ENCODE measurements at regions not wholly inside any gene's neighbourhood (a gene's known extent, or its start where the extent isn't known, plus 50 kb on each side); places are given as distances from the start of the nearest gene placed in this dataset.

DNA sequence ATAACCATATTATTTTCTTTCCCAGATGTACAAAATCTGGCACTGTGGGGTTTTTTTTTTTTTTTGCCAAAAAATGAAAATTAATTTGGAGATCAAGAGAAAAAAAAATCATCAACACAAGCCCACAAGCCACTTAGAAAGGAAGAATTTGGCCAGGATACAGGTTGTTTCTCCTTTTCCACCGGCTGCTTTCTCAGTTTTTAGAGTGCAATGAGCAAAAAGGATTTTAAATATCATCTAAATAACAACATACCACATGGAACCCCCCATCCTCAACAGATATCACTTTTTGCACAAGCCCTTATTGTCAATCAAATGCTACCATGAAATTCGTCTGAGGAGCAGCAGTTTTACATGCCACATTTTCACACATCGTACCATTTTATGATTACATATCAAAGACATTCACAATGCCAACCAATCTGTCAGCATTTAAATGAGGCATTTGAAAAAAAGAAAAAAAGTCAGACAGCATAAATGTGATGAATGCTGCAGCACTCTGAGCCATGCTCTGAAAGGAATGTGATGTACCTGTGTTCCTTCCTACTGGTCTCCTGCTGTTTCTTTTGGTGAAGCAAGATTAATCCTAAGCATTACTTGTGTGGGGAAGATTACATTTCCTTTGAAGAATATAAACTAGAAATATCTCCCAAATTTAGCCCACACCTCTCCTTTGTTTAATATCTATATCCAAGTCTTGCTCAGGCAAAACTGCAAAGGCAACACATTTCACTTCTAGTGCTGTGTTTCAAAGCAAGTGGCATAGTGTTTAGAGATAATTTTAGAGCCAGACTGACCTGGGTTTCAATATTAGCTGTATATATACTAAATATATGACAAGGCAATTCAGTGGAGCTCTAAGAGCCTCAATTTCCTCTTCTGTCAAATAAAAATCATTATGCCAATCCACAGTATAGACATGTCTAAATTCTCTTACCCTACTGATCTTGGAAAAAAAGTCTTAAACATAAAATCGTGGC is 391.3 kb downstream of the CMPK2 start (continued):
- TF ChIP-seq EP300 (IDR thresholded peaks at IDR 0.05; ENCODE audit: borderline replicate concordance in 1 of 2, low read depth in 1 of 2, low read length in 1 of 2): no peak
- TF ChIP-seq, protein P1, sequence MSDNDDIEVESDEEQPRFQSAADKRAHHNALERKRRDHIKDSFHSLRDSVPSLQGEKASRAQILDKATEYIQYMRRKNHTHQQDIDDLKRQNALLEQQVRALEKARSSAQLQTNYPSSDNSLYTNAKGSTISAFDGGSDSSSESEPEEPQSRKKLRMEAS (IDR thresholded peaks at IDR 0.05; ENCODE audit: low read depth): no peak
- TF ChIP-seq RCOR1 (IDR thresholded peaks at IDR 0.05; ENCODE audit: low read length): no peak
- TF ChIP-seq FOXM1 (IDR thresholded peaks at IDR 0.05; ENCODE audit: low read depth): no peak
- no peak for TF ChIP-seq TEAD4 (IDR thresholded peaks at IDR 0.05; ENCODE audit: borderline replicate concordance, insufficient read depth)

DNA sequence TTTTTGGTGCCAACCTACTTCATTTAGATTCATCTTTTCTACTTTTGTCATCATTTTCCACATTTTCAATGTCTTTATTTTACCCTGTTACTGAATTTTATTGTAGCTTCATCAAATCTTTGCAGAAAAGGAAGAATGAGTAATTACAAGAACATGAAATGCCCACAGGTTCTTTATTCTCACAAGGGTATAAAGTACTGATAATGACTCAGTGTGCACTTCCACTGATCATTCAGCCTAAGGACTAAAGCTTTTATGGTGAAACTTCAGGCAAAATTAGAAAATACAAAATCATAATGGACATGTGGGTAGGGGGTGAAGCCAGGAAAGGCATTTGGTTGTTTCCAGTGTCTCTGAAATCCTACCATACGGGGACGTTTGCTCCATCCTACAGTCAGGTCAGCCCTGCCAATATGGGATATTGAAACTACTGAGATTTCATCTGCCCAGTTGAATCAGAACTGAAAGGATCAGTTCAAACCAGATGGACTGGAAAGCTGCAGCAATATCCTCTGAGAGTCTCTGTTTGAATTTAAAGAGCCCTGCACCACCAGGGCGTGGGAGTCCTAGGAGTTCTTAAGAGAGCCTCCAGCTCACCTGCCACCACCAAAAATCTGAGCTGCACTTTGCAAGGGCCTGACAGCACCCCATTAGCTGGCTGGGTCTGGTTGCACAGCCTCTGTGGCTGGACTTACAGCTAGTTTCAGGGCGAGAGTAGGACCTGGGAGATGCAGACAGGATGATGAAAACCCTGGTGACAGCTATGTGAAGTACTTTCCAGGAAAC is 390.4 kb downstream of the CMPK2 start:
- 36% methylated on average over 4 of the region's 4 CpGs for WGBS (ENCODE audit: low lambda C conversion rate)
- POLR2A ChIA-PET: no interaction called here

DNA sequence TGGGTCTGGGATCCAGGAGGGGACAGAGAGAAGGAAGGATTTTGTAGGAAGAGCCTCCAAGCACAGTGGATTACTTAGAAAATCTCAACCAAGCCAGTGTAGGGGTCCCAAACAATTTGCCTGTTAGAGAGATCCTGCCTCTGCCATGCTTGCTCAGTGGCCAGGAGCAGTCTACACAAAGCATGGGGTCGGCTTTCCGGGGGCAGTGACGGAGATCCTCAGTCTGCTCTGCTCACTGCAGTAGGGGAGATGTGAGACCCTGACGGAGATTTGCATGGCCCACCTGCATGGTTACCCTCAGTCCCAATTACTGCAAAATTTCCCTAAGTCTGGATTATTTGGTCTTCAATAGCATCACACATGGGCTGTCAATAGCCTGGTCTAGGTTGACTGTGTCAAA is 385.2 kb downstream of the CMPK2 start:
- no peaks in the 10 kb centered on the region for H3K36me3 ChIP-seq (replicated peaks in 1 of 2; ENCODE audit: control insufficient read depth in 1 of 2, insufficient read depth in 2 of 2, low read length in 1 of 2)
- no peak overlapping the region for H2AFZ ChIP-seq (ENCODE audit: low read depth)
- no peak overlapping the region for H3K27ac ChIP-seq (ENCODE audit: low read depth in 2 of 2, low read length in 1 of 2)
- TF ChIP-seq POLR2AphosphoS5 (IDR thresholded peaks at IDR 0.05; ENCODE audit: low read depth, low read length) (no peak), CHD2 (IDR thresholded peaks at IDR 0.05; ENCODE audit: low read length, partially characterized antibody) (no peak), ELF1 (IDR thresholded peaks at IDR 0.05) (no peak), FOSL2 (IDR thresholded peaks at IDR 0.05; ENCODE audit: borderline replicate concordance, low read depth) (no peak)
- TF ChIP-seq, protein P2, sequence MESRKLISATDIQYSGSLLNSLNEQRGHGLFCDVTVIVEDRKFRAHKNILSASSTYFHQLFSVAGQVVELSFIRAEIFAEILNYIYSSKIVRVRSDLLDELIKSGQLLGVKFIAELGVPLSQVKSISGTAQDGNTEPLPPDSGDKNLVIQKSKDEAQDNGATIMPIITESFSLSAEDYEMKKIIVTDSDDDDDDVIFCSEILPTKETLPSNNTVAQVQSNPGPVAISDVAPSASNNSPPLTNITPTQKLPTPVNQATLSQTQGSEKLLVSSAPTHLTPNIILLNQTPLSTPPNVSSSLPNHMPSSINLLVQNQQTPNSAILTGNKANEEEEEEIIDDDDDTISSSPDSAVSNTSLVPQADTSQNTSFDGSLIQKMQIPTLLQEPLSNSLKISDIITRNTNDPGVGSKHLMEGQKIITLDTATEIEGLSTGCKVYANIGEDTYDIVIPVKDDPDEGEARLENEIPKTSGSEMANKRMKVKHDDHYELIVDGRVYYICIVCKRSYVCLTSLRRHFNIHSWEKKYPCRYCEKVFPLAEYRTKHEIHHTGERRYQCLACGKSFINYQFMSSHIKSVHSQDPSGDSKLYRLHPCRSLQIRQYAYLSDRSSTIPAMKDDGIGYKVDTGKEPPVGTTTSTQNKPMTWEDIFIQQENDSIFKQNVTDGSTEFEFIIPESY (IDR thresholded peaks at IDR 0.05; ENCODE audit: borderline replicate concordance, low read depth): no peak
- no peaks in the 10 kb centered on the region for H3K79me2 ChIP-seq (ENCODE audit: insufficient read depth)
- ChIA-PET CTCF (interaction anchor here (1.6 kb wide), 1 partner anchor 9 kb away, joined by 5 read pairs; no protein-coding TSS in a partner anchor), POLR2A (no interaction called here)
- 46% methylated on average over 4 of the region's 4 CpGs for WGBS (ENCODE audit: low lambda C conversion rate)
- no peaks in the 10 kb centered on the region for H3K27me3 ChIP-seq (ENCODE audit: insufficient read depth)
- H3K4me3 ChIP-seq (ENCODE audit: low read depth in 2 of 2, low read length in 1 of 2): no peak overlapping the region
- H3K4me1 ChIP-seq (ENCODE audit: control insufficient read depth in 1 of 2, insufficient read depth in 2 of 2, low read depth in 1 of 2, low read length in 1 of 2): no peaks in the 10 kb centered on the region
- no peaks in the 10 kb centered on the region for H3K9me3 ChIP-seq
- no peaks in the 10 kb centered on the region for H3F3A ChIP-seq (replicated peaks; ENCODE audit: insufficient read depth)
- no peaks in the 10 kb centered on the region for H4K20me1 ChIP-seq (ENCODE audit: insufficient read depth)
- H3K9me2 ChIP-seq: no peaks in the 10 kb centered on the region
- H3K9ac ChIP-seq: no peak overlapping the region
- no peak for DNase-seq
- no peak overlapping the region for H3K4me2 ChIP-seq

More for the DNA sequence above, 390.4 kb downstream of the CMPK2 start:
- Histone ChIP-seq H3K4me1 (ENCODE audit: control insufficient read depth in 1 of 2, insufficient read depth in 2 of 2, low read depth in 1 of 2, low read length in 1 of 2) (no peaks in the 10 kb centered on the region; a peak in 1 of 4 replicates), H3K9me3 (no peaks in the 10 kb centered on the region), H3K9me2 (no peaks in the 10 kb centered on the region), H3F3A (replicated peaks; ENCODE audit: insufficient read depth) (no peaks in the 10 kb centered on the region), H3K79me2 (ENCODE audit: insufficient read depth) (no peaks in the 10 kb centered on the region), H4K20me1 (ENCODE audit: insufficient read depth) (no peaks in the 10 kb centered on the region), H3K27ac (ENCODE audit: low read depth in 2 of 2, low read length in 1 of 2) (no peak overlapping the region), H3K9ac (no peak overlapping the region), H3K4me2 (no peak overlapping the region), H2AFZ (ENCODE audit: low read depth) (no peak overlapping the region), H3K27me3 (ENCODE audit: insufficient read depth) (no peaks in the 10 kb centered on the region), H3K4me3 (ENCODE audit: low read depth in 2 of 2, low read length in 1 of 2) (no peak overlapping the region), H3K36me3 (replicated peaks in 1 of 2; ENCODE audit: control insufficient read depth in 1 of 2, insufficient read depth in 2 of 2, low read length in 1 of 2) (no peaks in the 10 kb centered on the region)
- no peak for TF ChIP-seq EZH2phosphoT487 (IDR thresholded peaks at IDR 0.05; ENCODE audit: borderline replicate concordance, low read depth)
- TF ChIP-seq ELF1 (IDR thresholded peaks at IDR 0.05): no peak
- no peak for TF ChIP-seq NRF1 (IDR thresholded peaks at IDR 0.05; ENCODE audit: low read depth, low read length)
- TF ChIP-seq MEF2A (IDR thresholded peaks at IDR 0.05; ENCODE audit: borderline replicate concordance, low read depth): no peak
- TF ChIP-seq, protein P3, sequence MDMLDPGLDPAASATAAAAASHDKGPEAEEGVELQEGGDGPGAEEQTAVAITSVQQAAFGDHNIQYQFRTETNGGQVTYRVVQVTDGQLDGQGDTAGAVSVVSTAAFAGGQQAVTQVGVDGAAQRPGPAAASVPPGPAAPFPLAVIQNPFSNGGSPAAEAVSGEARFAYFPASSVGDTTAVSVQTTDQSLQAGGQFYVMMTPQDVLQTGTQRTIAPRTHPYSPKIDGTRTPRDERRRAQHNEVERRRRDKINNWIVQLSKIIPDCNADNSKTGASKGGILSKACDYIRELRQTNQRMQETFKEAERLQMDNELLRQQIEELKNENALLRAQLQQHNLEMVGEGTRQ (IDR thresholded peaks at IDR 0.05; ENCODE audit: borderline replicate concordance, low read depth, low read length): no peak
- no peak for TF ChIP-seq RAD21 (IDR thresholded peaks at IDR 0.05; ENCODE audit: low read length)
- no peak for DNase-seq
- CTCF ChIA-PET: interaction anchor here (0.8 kb wide), 1 partner anchor 9 kb away, joined by 3 read pairs; no protein-coding TSS in a partner anchor

Measured in SK-N-SH (cell line).